ENCODE measurements at regions not wholly inside any gene's neighbourhood (a gene's known extent, or its start where the extent isn't known, plus 50 kb on each side); places are given as distances from the start of the nearest gene placed in this dataset.

- CTCF ChIA-PET: interaction anchor here (1.0 kb wide), 1 partner anchor 460 kb away, joined by 4 read pairs; no protein-coding TSS in a partner anchor
- no peaks in the 10 kb centered on the region for H3K9me3 Mint-ChIP-seq (ENCODE audit: low read depth, unreplicated experiment)
- peaks cover under 1% of the 10 kb centered on the region for H3K4me1 Mint-ChIP-seq (ENCODE audit: low read depth, unreplicated experiment)
- no peaks in the 10 kb centered on the region for H3K27me3 Mint-ChIP-seq (ENCODE audit: unreplicated experiment)
- intact Hi-C loops (cut with micrococcal nuclease; ENCODE audit: unreplicated experiment): no loop called here
- BruUV-seq (replicated peaks): no TSS peak
- H3K27ac Mint-ChIP-seq (ENCODE audit: unreplicated experiment): no peak overlapping the region
- H3K36me3 Mint-ChIP-seq (ENCODE audit: insufficient read depth, unreplicated experiment): no peaks in the 10 kb centered on the region
- no peak overlapping the region for H3K4me3 Mint-ChIP-seq (ENCODE audit: low read depth, unreplicated experiment)
- TF ChIP-seq CTCF (IDR thresholded peaks at IDR 0.05; ENCODE audit: unreplicated experiment): no peak
- no peak for DNase-seq
Observed at GRCh38 chr10:81674941-81675340, 200.1 kb upstream of the NRG3 start.

GRCh38 chr10:81679291-81679690, 195.7 kb upstream of the NRG3 start:
- Mint-ChIP-seq H3K27ac (ENCODE audit: unreplicated experiment) (no peak overlapping the region), H3K36me3 (ENCODE audit: insufficient read depth, unreplicated experiment) (no peaks in the 10 kb centered on the region), H3K4me1 (ENCODE audit: low read depth, unreplicated experiment) (peaks cover 8% of the 10 kb centered on the region), H3K9me3 (ENCODE audit: low read depth, unreplicated experiment) (no peaks in the 10 kb centered on the region), H3K4me3 (ENCODE audit: low read depth, unreplicated experiment) (no peak overlapping the region), H3K27me3 (ENCODE audit: unreplicated experiment) (no peaks in the 10 kb centered on the region)
- TF ChIP-seq CTCF (IDR thresholded peaks at IDR 0.05; ENCODE audit: unreplicated experiment): no peak
- no peak for DNase-seq
- no TSS peak for BruUV-seq (replicated peaks)
- CTCF ChIA-PET: no interaction called here
- intact Hi-C loops (cut with micrococcal nuclease; ENCODE audit: unreplicated experiment): no loop called here

GRCh38 chr10:81680359-81680758, 194.6 kb upstream of the NRG3 start:
- Mint-ChIP-seq H3K27ac (ENCODE audit: unreplicated experiment) (no peak overlapping the region), H3K27me3 (ENCODE audit: unreplicated experiment) (no peaks in the 10 kb centered on the region), H3K36me3 (ENCODE audit: insufficient read depth, unreplicated experiment) (no peaks in the 10 kb centered on the region), H3K4me1 (ENCODE audit: low read depth, unreplicated experiment) (peaks cover 8% of the 10 kb centered on the region), H3K4me3 (ENCODE audit: low read depth, unreplicated experiment) (no peak overlapping the region), H3K9me3 (ENCODE audit: low read depth, unreplicated experiment) (no peaks in the 10 kb centered on the region)
- DNase-seq: no peak
- CTCF ChIA-PET: no interaction called here
- TF ChIP-seq CTCF (IDR thresholded peaks at IDR 0.05; ENCODE audit: unreplicated experiment): no peak
- no TSS peak for BruUV-seq (replicated peaks)
- intact Hi-C loops (cut with micrococcal nuclease; ENCODE audit: unreplicated experiment): no loop called here

- DNase-seq: no peak
- Mint-ChIP-seq H3K4me1 (ENCODE audit: low read depth, unreplicated experiment) (no peaks in the 10 kb centered on the region), H3K27me3 (ENCODE audit: unreplicated experiment) (no peaks in the 10 kb centered on the region), H3K36me3 (ENCODE audit: insufficient read depth, unreplicated experiment) (no peaks in the 10 kb centered on the region), H3K27ac (ENCODE audit: unreplicated experiment) (no peak overlapping the region), H3K9me3 (ENCODE audit: low read depth, unreplicated experiment) (peaks cover 4% of the 10 kb centered on the region), H3K4me3 (ENCODE audit: low read depth, unreplicated experiment) (no peak overlapping the region)
- CTCF ChIA-PET: no interaction called here
- no TSS peak for BruUV-seq (replicated peaks)
- no peak for TF ChIP-seq CTCF (IDR thresholded peaks at IDR 0.05; ENCODE audit: unreplicated experiment)
- intact Hi-C loops (cut with micrococcal nuclease; ENCODE audit: unreplicated experiment): no loop called here
Observed at GRCh38 chr10:81688459-81688858, 186.5 kb upstream of the NRG3 start.
